Lower leg skin (tissue), 3 donors: ENCODE measurements at regions not wholly inside any gene's neighbourhood (a gene's known extent, or its start where the extent isn't known, plus 50 kb on each side); places are given as distances from the start of the nearest gene placed in this dataset.

Experiments used
- POLR2A ChIP-seq, 2 donors: fragments of 450-650 bp; IDR thresholded peaks; one replicate each; pipeline ENCODE4 v1.6.1; 2016 to 2017; ENCODE audit warnings: antibody characterized with exemption in 2 of 2, mild to moderate bottlenecking in 1 of 2, moderate library complexity in 1 of 2
- TF ChIP-seq, protein P1 (sequence below), 3 donors: fragments of 450-650 bp; IDR thresholded peaks; one replicate each; pipeline ENCODE4 v1.5.1; 2016; ENCODE audit warnings: antibody characterized with exemption in 3 of 3, mild to moderate bottlenecking in 3 of 3, moderate library complexity in 2 of 3

DNA sequence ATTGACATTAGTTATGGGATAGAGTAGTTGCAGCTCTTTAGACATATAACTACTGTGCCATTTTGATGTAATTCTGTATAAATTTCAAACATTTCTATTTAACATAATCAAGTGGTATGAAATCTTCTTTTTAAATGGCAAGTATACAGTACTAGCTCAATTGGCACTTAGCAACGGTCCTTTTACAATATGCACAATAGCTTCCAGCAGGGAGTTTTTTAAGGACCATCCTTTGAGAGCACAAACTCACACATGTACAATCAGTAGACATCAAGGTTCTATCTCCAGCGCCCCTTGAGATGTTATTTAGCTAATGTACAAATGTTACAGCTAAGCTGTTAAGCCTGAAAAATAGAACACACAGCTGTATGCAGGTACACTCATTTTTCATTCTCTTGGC lies 480.7 kb downstream of the TFEC start:
- TF ChIP-seq, protein P1, sequence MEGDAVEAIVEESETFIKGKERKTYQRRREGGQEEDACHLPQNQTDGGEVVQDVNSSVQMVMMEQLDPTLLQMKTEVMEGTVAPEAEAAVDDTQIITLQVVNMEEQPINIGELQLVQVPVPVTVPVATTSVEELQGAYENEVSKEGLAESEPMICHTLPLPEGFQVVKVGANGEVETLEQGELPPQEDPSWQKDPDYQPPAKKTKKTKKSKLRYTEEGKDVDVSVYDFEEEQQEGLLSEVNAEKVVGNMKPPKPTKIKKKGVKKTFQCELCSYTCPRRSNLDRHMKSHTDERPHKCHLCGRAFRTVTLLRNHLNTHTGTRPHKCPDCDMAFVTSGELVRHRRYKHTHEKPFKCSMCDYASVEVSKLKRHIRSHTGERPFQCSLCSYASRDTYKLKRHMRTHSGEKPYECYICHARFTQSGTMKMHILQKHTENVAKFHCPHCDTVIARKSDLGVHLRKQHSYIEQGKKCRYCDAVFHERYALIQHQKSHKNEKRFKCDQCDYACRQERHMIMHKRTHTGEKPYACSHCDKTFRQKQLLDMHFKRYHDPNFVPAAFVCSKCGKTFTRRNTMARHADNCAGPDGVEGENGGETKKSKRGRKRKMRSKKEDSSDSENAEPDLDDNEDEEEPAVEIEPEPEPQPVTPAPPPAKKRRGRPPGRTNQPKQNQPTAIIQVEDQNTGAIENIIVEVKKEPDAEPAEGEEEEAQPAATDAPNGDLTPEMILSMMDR (IDR thresholded peaks at IDR 0.05), result no peak
- no peak for TF ChIP-seq POLR2A (IDR thresholded peaks at IDR 0.05)
